Sigmoid colon (tissue), 6 donors: ENCODE measurements at regions not wholly inside any gene's neighbourhood (a gene's known extent, or its start where the extent isn't known, plus 50 kb on each side); places are given as distances from the start of the nearest gene placed in this dataset.

Experiments
- DNase-seq: peaks from one replicate; pipeline ENCODE4 v3.0.0-alpha.2; 2019
- H3K27ac ChIP-seq, 4 donors: fragments of 200-600 bp; sonication (generic); one replicate each; pipeline ENCODE4 v1.5.1; 2016 to 2019; ENCODE audit warnings: mild to moderate bottlenecking in 1 of 4
- H3K27me3 ChIP-seq, 3 donors: fragments of 200-600 bp; sonication (generic); one replicate each; pipeline ENCODE4 v1.5.1; 2019; ENCODE audit warnings: mild to moderate bottlenecking in 1 of 3
- H3K36me3 ChIP-seq, 4 donors: fragments of 200-600 bp; sonication (generic); one replicate each; pipeline ENCODE4 v1.5.1; 2016 to 2019
- H3K4me1 ChIP-seq, 4 donors: fragments of 200-600 bp; sonication (generic); one replicate each; pipeline ENCODE4 v1.5.1; 2017 to 2019
- H3K4me3 ChIP-seq, 4 donors: fragments of 200-600 bp; sonication (generic); one replicate each; pipeline ENCODE4 v1.5.1; 2017 to 2019; ENCODE audit warnings: mild to moderate bottlenecking in 2 of 4, moderate library complexity in 1 of 4
- H3K9me3 ChIP-seq, 4 donors: fragments of 200-600 bp in 3 of 4; sonication (generic) in 3 of 4; one replicate each; pipeline versions ENCODE4 v1.5.1 to v1.6.1; 2013 to 2019
- CTCF ChIP-seq, 4 experiments: fragments of 450-650 bp in 3 of 4; fragments of 200-600 bp in 1 of 4; IDR thresholded peaks; one replicate each; pipeline ENCODE4 v1.5.1; 2016 to 2019; ENCODE audit warnings: antibody characterized with exemption in 4 of 4, mild to moderate bottlenecking in 3 of 4, moderate library complexity in 2 of 4
- EP300 ChIP-seq, 4 donors: sonication (generic); formaldehyde crosslinking; IDR thresholded peaks; one replicate each; pipeline ENCODE4 v1.6.1; 2017; ENCODE audit warnings: antibody characterized with exemption in 4 of 4
- POLR2A ChIP-seq, 2 donors: fragments of 450-650 bp; IDR thresholded peaks; one replicate each; pipeline ENCODE4 v1.6.1; 2016; ENCODE audit warnings: antibody characterized with exemption in 2 of 2, mild to moderate bottlenecking in 2 of 2, moderate library complexity in 2 of 2
- POLR2AphosphoS5 ChIP-seq, 4 donors: sonication (generic); formaldehyde crosslinking; IDR thresholded peaks; one replicate each; pipeline ENCODE4 v1.6.1; 2017; ENCODE audit warnings: antibody characterized with exemption in 4 of 4
- WGBS, 2 donors: extraction: QIAGEN DNeasy Blood & Tissue Kit; methylation state at CpG; one replicate each; pipeline ENCODE4 v1.1.7; 2013; 5-methylcytosine and 5-hydroxymethylcytosine counted together
- intact Hi-C: fragments of 100-400 bp; cut with DNase I; formaldehyde crosslinking; loops from one replicate; pipeline ENCODE4 v1.15.1; 2023
- donor health status: healthy with polysubstance abuse.
- donor health status: healthy.

- no peak for DNase-seq
- H3K4me3 ChIP-seq: no peak overlapping the region
- H3K4me1 ChIP-seq: no peaks in the 10 kb centered on the region
- no peaks in the 10 kb centered on the region for H3K36me3 ChIP-seq
- TF ChIP-seq POLR2AphosphoS5 (IDR thresholded peaks at IDR 0.05) (no peak), POLR2A (IDR thresholded peaks at IDR 0.05) (no peak), CTCF (IDR thresholded peaks at IDR 0.05) (no peak), EP300 (IDR thresholded peaks at IDR 0.05) (no peak)
- H3K9me3 ChIP-seq: no peaks in the 10 kb centered on the region
- no peaks in the 10 kb centered on the region for H3K27me3 ChIP-seq
- intact Hi-C loops: no loop called here
- H3K27ac ChIP-seq: no peak overlapping the region
- WGBS, 2 donors: 86 to 87% methylated on average over 19 of the region's 19 CpGs
Observed at GRCh38 chr4:152247271-152247975, 288.5 kb downstream of the FBXW7 start.

- Histone ChIP-seq H3K27me3 (no peaks in the 10 kb centered on the region), H3K4me1 (no peaks in the 10 kb centered on the region), H3K9me3 (no peaks in the 10 kb centered on the region), H3K4me3 (no peak overlapping the region), H3K36me3 (no peaks in the 10 kb centered on the region), H3K27ac (no peak overlapping the region)
- no peak for TF ChIP-seq CTCF (IDR thresholded peaks at IDR 0.05)
- no peak for TF ChIP-seq POLR2AphosphoS5 (IDR thresholded peaks at IDR 0.05)
- TF ChIP-seq EP300 (IDR thresholded peaks at IDR 0.05): no peak
- TF ChIP-seq POLR2A (IDR thresholded peaks at IDR 0.05): no peak
- intact Hi-C loops: no loop called here
- no peak for DNase-seq
- 81 to 84% methylated on average over 13 of the region's 13 CpGs for WGBS, 2 donors
Observed at GRCh38 chr4:152246659-152247058, 289.2 kb downstream of the FBXW7 start.

GRCh38 chr4:152245680-152246079, 290.2 kb downstream of the FBXW7 start:
- Histone ChIP-seq H3K36me3 (no peaks in the 10 kb centered on the region), H3K27ac (no peak overlapping the region), H3K4me3 (no peak overlapping the region), H3K4me1 (no peaks in the 10 kb centered on the region), H3K9me3 (no peaks in the 10 kb centered on the region), H3K27me3 (no peaks in the 10 kb centered on the region)
- no peak for TF ChIP-seq POLR2AphosphoS5 (IDR thresholded peaks at IDR 0.05)
- no peak for TF ChIP-seq CTCF (IDR thresholded peaks at IDR 0.05)
- no peak for TF ChIP-seq EP300 (IDR thresholded peaks at IDR 0.05)
- no peak for TF ChIP-seq POLR2A (IDR thresholded peaks at IDR 0.05)
- intact Hi-C loops: no loop called here
- no peak for DNase-seq
- WGBS, 2 donors: 79 to 90% methylated on average over 1 of the region's 1 CpG

- 86 to 94% methylated on average over 2 of the region's 2 CpGs for WGBS, 2 donors
- H3K27ac ChIP-seq: no peak overlapping the region
- no peaks in the 10 kb centered on the region for H3K4me1 ChIP-seq
- no peak for DNase-seq
- intact Hi-C loops: no loop called here
- no peaks in the 10 kb centered on the region for H3K36me3 ChIP-seq
- no peaks in the 10 kb centered on the region for H3K9me3 ChIP-seq
- H3K27me3 ChIP-seq: no peaks in the 10 kb centered on the region
- H3K4me3 ChIP-seq: no peak overlapping the region
- no peak for TF ChIP-seq POLR2A (IDR thresholded peaks at IDR 0.05)
- TF ChIP-seq CTCF (IDR thresholded peaks at IDR 0.05): no peak
- no peak for TF ChIP-seq POLR2AphosphoS5 (IDR thresholded peaks at IDR 0.05)
- TF ChIP-seq EP300 (IDR thresholded peaks at IDR 0.05): no peak
Observed at GRCh38 chr4:152244659-152245058, 291.2 kb downstream of the FBXW7 start.
